Osteocyte (in vitro differentiated cells): ENCODE measurements at regions not wholly inside any gene's neighbourhood (a gene's known extent, or its start where the extent isn't known, plus 50 kb on each side); places are given as distances from the start of the nearest gene placed in this dataset.

Experiments used
- DNase-seq: peaks from one replicate; pipeline ENCODE4 v3.0.0; 2021; ENCODE audit warnings: mixed read lengths; ENCODE audit not compliant: unreplicated experiment; ENCODE audit errors: extremely low spot score
- H3K27ac Mint-ChIP-seq: one replicate; pipeline ENCODE4 v1.8.0; 2021; ENCODE audit warnings: mild to moderate bottlenecking, mixed read lengths; ENCODE audit not compliant: unreplicated experiment
- H3K27me3 Mint-ChIP-seq: one replicate; pipeline ENCODE4 v1.8.0; 2021; ENCODE audit warnings: mixed read lengths; ENCODE audit not compliant: unreplicated experiment
- H3K36me3 Mint-ChIP-seq: one replicate; pipeline ENCODE4 v1.8.0; 2021; ENCODE audit warnings: mixed read lengths; ENCODE audit not compliant: unreplicated experiment
- H3K4me1 Mint-ChIP-seq: one replicate; pipeline ENCODE4 v1.8.0; 2021; ENCODE audit warnings: mixed read lengths; ENCODE audit not compliant: unreplicated experiment
- H3K4me3 Mint-ChIP-seq: one replicate; pipeline ENCODE4 v1.8.0; 2021; ENCODE audit warnings: mild to moderate bottlenecking, moderate library complexity, mixed read lengths; ENCODE audit not compliant: unreplicated experiment
- H3K9me3 Mint-ChIP-seq: one replicate; pipeline ENCODE4 v1.8.0; 2021; ENCODE audit warnings: mixed read lengths; ENCODE audit not compliant: unreplicated experiment
- CTCF ChIP-seq: fragments of 200-600 bp; sonication (generic); IDR thresholded peaks from 2 replicates; pipeline ENCODE4 v1.5.0; 2021; ENCODE audit warnings: antibody characterized with exemption, mild to moderate bottlenecking, moderate library complexity

GRCh38 chr1:193540511-193540910, 354.1 kb upstream of the B3GALT2 start:
- no peak overlapping the region for H3K4me3 Mint-ChIP-seq
- no peaks in the 10 kb centered on the region for H3K27me3 Mint-ChIP-seq
- H3K4me1 Mint-ChIP-seq = peaks cover 8% of the 10 kb centered on the region
- H3K9me3 Mint-ChIP-seq = peaks cover 8% of the 10 kb centered on the region
- no peak for TF ChIP-seq CTCF
- no peaks in the 10 kb centered on the region for H3K36me3 Mint-ChIP-seq
- no peak overlapping the region for H3K27ac Mint-ChIP-seq
- DNase-seq = no peak

GRCh38 chr1:193539731-193540459, 353.5 kb upstream of the B3GALT2 start:
- Mint-ChIP-seq H3K4me1 (peaks cover 4% of the 10 kb centered on the region), H3K27ac (no peak overlapping the region), H3K9me3 (peaks cover 8% of the 10 kb centered on the region)

GRCh38 chr1:193538680-193539079, 352.3 kb upstream of the B3GALT2 start:
- Mint-ChIP-seq H3K27ac (no peak overlapping the region), H3K9me3 (peaks cover 4% of the 10 kb centered on the region), H3K36me3 (no peaks in the 10 kb centered on the region), H3K4me1 (peaks cover 4% of the 10 kb centered on the region), H3K27me3 (no peaks in the 10 kb centered on the region), H3K4me3 (no peak overlapping the region)
- no peak for DNase-seq
- no peak for TF ChIP-seq CTCF

More at GRCh38 chr1:193539731-193540459, 353.5 kb upstream of the B3GALT2 start:
- TF ChIP-seq CTCF = no peak
- no peak overlapping the region for H3K4me3 Mint-ChIP-seq
- no peaks in the 10 kb centered on the region for H3K27me3 Mint-ChIP-seq
- H3K36me3 Mint-ChIP-seq = no peaks in the 10 kb centered on the region
- no peak for DNase-seq

- Mint-ChIP-seq H3K9me3 (peaks cover 3% of the 10 kb centered on the region), H3K4me3 (no peak overlapping the region), H3K4me1 (peaks cover 3% of the 10 kb centered on the region), H3K27ac (no peak overlapping the region), H3K36me3 (no peaks in the 10 kb centered on the region), H3K27me3 (no peaks in the 10 kb centered on the region)
- TF ChIP-seq CTCF = no peak
- DNase-seq = no peak
Observed at GRCh38 chr1:193538003-193538354, 351.6 kb upstream of the B3GALT2 start.

- no peak overlapping the region for H3K4me3 Mint-ChIP-seq
- no peak overlapping the region for H3K27ac Mint-ChIP-seq
- no peaks in the 10 kb centered on the region for H3K36me3 Mint-ChIP-seq
- no peak for DNase-seq
- H3K4me1 Mint-ChIP-seq = no peaks in the 10 kb centered on the region
- no peaks in the 10 kb centered on the region for H3K27me3 Mint-ChIP-seq
- peaks cover 3% of the 10 kb centered on the region for H3K9me3 Mint-ChIP-seq
- no peak for TF ChIP-seq CTCF
Observed at GRCh38 chr1:193537266-193538002, 351.0 kb upstream of the B3GALT2 start.
